Hepatocyte (in vitro differentiated cells): ENCODE measurements at regions not wholly inside any gene's neighbourhood (a gene's known extent, or its start where the extent isn't known, plus 50 kb on each side); places are given as distances from the start of the nearest gene placed in this dataset.

ENCODE experiments used
- EZH2 ChIP-seq: fragments of 200-600 bp; sonication (generic); IDR thresholded peaks from 2 replicates; pipeline ENCODE4 v1.6.1; 2016; ENCODE audit warnings: antibody characterized with exemption, mild to moderate bottlenecking, borderline replicate concordance
- TF ChIP-seq, protein P1 (sequence below): fragments of 200-600 bp; sonication (generic); IDR thresholded peaks from 2 replicates; pipeline ENCODE4 v1.5.1; 2016; ENCODE audit warnings: antibody characterized with exemption, mild to moderate bottlenecking; ENCODE audit not compliant: poor library complexity

DNA sequence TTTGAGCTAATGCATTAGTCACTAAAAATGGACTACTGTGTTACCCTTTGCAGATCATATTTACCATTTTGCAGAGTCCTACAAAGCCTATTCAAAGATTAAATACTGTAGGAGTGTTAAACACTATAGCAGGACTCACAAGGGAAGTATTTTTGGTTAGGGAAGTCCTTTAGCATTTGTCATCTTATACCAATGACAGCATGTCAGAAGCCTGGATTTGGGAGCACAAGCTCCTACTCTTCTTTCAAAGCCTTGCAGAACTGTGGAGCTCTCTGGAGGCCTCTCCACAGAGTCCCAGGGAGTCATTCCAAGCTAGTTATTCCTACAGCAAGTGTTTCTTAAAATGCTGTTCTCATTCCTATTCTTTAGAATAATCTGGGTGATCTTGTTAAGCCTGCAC lies 288.8 kb downstream of the PIK3R1 start:
- TF ChIP-seq, protein P1, sequence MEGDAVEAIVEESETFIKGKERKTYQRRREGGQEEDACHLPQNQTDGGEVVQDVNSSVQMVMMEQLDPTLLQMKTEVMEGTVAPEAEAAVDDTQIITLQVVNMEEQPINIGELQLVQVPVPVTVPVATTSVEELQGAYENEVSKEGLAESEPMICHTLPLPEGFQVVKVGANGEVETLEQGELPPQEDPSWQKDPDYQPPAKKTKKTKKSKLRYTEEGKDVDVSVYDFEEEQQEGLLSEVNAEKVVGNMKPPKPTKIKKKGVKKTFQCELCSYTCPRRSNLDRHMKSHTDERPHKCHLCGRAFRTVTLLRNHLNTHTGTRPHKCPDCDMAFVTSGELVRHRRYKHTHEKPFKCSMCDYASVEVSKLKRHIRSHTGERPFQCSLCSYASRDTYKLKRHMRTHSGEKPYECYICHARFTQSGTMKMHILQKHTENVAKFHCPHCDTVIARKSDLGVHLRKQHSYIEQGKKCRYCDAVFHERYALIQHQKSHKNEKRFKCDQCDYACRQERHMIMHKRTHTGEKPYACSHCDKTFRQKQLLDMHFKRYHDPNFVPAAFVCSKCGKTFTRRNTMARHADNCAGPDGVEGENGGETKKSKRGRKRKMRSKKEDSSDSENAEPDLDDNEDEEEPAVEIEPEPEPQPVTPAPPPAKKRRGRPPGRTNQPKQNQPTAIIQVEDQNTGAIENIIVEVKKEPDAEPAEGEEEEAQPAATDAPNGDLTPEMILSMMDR = no peak
- TF ChIP-seq EZH2 = no peak
